ENCODE measurements at regions not wholly inside any gene's neighbourhood (a gene's known extent, or its start where the extent isn't known, plus 50 kb on each side); places are given as distances from the start of the nearest gene placed in this dataset.

- no peak for DNase-seq (ENCODE audit: low read depth)
- no peak overlapping the region for H3K4me3 ChIP-seq (ENCODE audit: low read depth, low read length)
- TF ChIP-seq, protein P1, sequence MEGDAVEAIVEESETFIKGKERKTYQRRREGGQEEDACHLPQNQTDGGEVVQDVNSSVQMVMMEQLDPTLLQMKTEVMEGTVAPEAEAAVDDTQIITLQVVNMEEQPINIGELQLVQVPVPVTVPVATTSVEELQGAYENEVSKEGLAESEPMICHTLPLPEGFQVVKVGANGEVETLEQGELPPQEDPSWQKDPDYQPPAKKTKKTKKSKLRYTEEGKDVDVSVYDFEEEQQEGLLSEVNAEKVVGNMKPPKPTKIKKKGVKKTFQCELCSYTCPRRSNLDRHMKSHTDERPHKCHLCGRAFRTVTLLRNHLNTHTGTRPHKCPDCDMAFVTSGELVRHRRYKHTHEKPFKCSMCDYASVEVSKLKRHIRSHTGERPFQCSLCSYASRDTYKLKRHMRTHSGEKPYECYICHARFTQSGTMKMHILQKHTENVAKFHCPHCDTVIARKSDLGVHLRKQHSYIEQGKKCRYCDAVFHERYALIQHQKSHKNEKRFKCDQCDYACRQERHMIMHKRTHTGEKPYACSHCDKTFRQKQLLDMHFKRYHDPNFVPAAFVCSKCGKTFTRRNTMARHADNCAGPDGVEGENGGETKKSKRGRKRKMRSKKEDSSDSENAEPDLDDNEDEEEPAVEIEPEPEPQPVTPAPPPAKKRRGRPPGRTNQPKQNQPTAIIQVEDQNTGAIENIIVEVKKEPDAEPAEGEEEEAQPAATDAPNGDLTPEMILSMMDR (IDR thresholded peaks at IDR 0.05; ENCODE audit: insufficient read depth, low read length) = no peak
Observed at GRCh38 chr4:170425521-170426143, 335.9 kb upstream of the AADAT start.

DNA sequence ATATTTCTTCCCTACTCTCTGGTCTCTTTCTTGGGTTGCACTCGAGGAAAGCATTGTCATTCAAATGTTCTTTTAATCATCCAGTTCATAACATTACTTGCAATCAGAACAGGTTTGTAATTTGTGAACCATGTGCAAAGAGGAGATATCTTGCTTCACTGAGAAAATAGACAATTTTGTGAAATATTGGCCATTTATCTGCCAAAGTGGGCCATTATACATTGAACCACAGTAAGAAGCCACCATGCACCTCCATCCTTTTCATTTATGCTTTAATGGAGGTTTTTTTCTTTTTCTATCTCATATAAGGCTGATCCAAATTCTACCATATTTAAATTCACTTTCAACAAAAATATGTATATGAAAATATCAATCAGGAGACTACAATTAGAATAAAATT, 335.3 kb upstream of the AADAT start:
- DNase-seq (ENCODE audit: low read depth) = no peak
- H3K4me3 ChIP-seq (ENCODE audit: low read depth, low read length) = no peak overlapping the region
- TF ChIP-seq, protein P1 (IDR thresholded peaks at IDR 0.05; ENCODE audit: insufficient read depth, low read length) = no peak

GRCh38 chr4:170423137-170423536, 333.4 kb upstream of the AADAT start:
- no peak overlapping the region for H3K4me3 ChIP-seq (ENCODE audit: low read depth, low read length)
- no peak for DNase-seq (ENCODE audit: low read depth)
- TF ChIP-seq, protein P1 (IDR thresholded peaks at IDR 0.05; ENCODE audit: insufficient read depth, low read length) = no peak

DNA sequence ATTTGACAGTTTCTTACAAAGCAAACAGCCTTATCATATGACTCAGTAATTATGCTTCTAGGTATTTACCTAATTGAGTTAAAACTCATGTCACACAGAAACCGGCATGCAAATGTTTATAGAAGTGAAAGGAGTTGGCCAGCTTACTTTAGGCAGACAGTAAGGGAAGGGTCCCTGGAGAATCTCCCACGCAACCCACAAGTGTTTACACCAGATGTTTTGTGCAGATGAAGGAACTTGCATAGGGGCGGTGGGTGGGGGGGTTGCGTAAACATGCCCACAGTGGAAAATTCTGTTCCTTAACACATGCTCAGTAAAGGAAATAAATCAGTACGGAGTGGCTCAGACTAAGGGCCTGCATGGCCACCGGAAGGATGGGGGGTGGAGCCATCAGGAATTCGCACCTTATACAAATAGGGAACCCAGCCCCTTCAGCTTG, 330.5 kb upstream of the AADAT start:
- TF ChIP-seq, protein P1 (IDR thresholded peaks at IDR 0.05; ENCODE audit: insufficient read depth, low read length) = no peak
- no peak overlapping the region for H3K4me3 ChIP-seq (ENCODE audit: low read depth, low read length)
- no peak for DNase-seq (ENCODE audit: low read depth)

DNA sequence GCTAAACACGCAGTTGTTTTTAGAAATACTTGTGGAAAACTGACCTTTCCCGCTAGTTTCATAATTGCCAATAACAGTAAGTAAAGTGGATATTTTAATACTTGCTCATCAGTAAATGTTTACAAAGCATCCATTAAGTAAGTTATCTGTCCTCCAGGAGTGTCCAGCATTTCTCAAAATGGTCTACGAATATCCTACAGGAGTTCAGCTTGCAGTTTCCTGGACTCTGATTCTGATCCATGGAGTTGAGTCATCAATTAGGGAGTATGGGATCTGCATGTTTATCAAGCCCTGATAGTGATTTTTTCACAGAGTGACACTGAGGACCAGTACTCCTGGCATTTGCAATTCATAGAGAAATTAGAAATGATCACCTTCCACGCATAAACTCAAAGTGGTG, 325.2 kb upstream of the AADAT start:
- no peak overlapping the region for H3K4me3 ChIP-seq (ENCODE audit: low read depth, low read length)
- TF ChIP-seq, protein P1 (IDR thresholded peaks at IDR 0.05; ENCODE audit: insufficient read depth, low read length) = no peak
- DNase-seq (ENCODE audit: low read depth) = no peak

DNA sequence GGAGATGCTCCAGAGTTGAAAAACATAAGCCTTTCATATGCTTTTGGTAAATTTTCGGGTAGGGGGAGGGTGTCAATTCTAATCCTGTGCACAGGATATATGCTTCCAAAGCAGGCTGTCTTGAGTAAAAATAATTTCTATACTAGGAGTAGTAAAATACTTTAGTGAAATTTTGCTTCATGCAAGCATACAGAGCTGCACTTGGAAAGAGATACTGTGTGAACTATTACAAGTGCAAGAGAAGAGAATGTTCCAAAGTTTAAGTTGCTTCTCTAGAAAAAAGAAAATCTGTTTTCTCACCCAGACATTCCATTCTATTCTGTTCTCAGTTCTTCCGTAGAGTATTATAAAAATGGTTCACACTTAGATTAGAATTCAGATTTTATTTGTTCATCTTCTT, 324.6 kb upstream of the AADAT start:
- no peak for DNase-seq (ENCODE audit: low read depth)
- TF ChIP-seq, protein P1 (IDR thresholded peaks at IDR 0.05; ENCODE audit: insufficient read depth, low read length) = no peak
- no peak overlapping the region for H3K4me3 ChIP-seq (ENCODE audit: low read depth, low read length)

DNA sequence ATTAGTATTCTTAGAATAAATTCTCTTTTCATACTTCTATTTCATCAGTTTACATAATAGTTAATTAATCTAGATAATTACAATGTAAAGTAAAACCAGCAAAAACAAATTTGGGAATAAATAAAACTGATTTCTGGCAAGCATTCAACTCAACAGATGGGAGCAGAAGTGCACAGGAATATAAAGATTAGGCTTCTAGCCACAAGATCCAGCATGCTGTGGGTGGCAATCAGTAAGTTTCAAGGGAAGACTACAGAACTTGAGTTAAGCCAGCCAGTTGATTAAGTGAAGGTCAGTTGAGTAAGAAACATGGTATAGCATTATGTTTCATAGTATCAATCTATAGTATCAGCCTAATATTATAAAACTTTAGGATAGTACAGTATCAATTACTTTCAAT, 324.2 kb upstream of the AADAT start:
- TF ChIP-seq, protein P1 (IDR thresholded peaks at IDR 0.05; ENCODE audit: insufficient read depth, low read length) = no peak
- no peak overlapping the region for H3K4me3 ChIP-seq (ENCODE audit: low read depth, low read length)
- no peak for DNase-seq (ENCODE audit: low read depth)
